ENCODE measurements at regions not wholly inside any gene's neighbourhood (a gene's known extent, or its start where the extent isn't known, plus 50 kb on each side); places are given as distances from the start of the nearest gene placed in this dataset.

DNA sequence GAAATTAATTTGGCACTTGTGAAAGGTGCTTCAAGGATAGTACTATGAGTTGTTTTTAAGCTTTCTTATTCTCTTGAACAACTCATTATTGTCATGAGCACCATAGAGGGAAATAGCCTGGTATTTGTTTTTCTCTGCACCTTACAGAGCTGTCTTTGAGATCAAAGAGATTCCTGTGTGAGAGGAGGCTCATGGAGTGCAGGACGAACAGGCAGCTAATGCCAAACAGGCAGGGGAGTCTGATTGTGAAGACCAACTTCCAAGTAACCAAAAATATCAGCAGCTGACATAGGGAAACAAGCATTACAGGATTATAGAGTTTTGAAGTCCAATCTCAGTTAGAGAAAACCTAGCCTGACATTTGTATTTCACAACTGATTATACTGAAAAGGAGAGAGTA is 110.6 kb upstream of the TENT5A start:
- ChIA-PET POLR2A (no interaction called here), CTCF (no interaction called here)
- H3K4me3 ChIP-seq (ENCODE audit: low read depth, low read length): no peak overlapping the region
- H3K27me3 ChIP-seq (ENCODE audit: control insufficient read depth, insufficient read depth, low read length): no peaks in the 10 kb centered on the region
- DNase-seq (ENCODE audit: low read depth, low spot score): no peak
- no peaks in the 10 kb centered on the region for H3K9me3 ChIP-seq (ENCODE audit: control insufficient read depth, insufficient read depth, low read length)
- TF ChIP-seq, protein P1, sequence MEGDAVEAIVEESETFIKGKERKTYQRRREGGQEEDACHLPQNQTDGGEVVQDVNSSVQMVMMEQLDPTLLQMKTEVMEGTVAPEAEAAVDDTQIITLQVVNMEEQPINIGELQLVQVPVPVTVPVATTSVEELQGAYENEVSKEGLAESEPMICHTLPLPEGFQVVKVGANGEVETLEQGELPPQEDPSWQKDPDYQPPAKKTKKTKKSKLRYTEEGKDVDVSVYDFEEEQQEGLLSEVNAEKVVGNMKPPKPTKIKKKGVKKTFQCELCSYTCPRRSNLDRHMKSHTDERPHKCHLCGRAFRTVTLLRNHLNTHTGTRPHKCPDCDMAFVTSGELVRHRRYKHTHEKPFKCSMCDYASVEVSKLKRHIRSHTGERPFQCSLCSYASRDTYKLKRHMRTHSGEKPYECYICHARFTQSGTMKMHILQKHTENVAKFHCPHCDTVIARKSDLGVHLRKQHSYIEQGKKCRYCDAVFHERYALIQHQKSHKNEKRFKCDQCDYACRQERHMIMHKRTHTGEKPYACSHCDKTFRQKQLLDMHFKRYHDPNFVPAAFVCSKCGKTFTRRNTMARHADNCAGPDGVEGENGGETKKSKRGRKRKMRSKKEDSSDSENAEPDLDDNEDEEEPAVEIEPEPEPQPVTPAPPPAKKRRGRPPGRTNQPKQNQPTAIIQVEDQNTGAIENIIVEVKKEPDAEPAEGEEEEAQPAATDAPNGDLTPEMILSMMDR (IDR thresholded peaks at IDR 0.05; ENCODE audit: low read depth, low read length): no peak
- H3K27ac ChIP-seq (ENCODE audit: low read depth, low read length): no peak overlapping the region

DNA sequence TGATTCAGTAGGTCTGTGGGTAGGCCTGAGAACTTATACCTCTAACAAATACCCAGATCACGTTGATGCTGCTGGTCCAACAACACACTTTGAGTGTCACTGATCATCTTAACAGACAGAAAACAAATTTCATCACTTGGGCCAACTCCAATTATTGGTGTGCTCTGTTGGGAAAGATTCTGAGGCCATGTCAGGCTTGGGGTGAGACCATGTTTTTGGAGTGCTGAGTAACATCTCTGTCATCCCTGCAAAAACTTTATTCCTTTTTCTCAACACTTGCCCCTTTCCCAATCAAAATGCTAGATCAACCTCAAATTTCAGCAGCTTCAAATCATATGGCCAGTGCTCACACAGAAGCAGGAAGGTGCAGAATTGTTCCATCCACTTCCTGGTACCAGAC is 108.8 kb upstream of the TENT5A start:
- Histone ChIP-seq H3K4me3 (ENCODE audit: low read depth, low read length) (no peak overlapping the region), H3K9me3 (ENCODE audit: control insufficient read depth, insufficient read depth, low read length) (no peaks in the 10 kb centered on the region), H3K27ac (ENCODE audit: low read depth, low read length) (no peak overlapping the region), H3K27me3 (ENCODE audit: control insufficient read depth, insufficient read depth, low read length) (no peaks in the 10 kb centered on the region)
- no peak for DNase-seq (ENCODE audit: low read depth, low spot score)
- ChIA-PET CTCF (no interaction called here), POLR2A (no interaction called here)
- TF ChIP-seq, protein P1 (IDR thresholded peaks at IDR 0.05; ENCODE audit: low read depth, low read length): no peak

DNA sequence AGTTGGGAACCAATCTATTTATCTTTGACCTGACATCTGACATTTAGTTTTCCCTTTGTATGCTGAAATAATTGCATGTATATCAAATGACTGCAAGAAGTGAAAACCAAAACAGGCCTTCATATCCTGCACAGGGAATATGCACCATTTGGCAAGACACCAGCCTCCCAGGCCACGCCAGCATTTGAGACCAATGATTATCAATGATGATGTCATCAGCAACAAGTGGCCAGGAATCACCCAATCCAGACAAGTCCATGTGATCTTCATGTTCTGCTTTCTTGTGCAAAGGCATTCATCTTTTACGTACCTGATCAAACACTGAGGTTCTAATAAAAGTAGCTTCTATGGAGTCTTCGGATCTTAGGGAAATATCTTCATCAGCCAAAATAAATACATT is 107.4 kb upstream of the TENT5A start:
- POLR2A ChIA-PET: no interaction called here
- DNase-seq (ENCODE audit: low read depth, low spot score): no peak
- H3K4me3 ChIP-seq (ENCODE audit: low read depth, low read length): no peak overlapping the region
- H3K27me3 ChIP-seq (ENCODE audit: control insufficient read depth, insufficient read depth, low read length): no peaks in the 10 kb centered on the region
- TF ChIP-seq, protein P1 (IDR thresholded peaks at IDR 0.05; ENCODE audit: low read depth, low read length): no peak
- H3K27ac ChIP-seq (ENCODE audit: low read depth, low read length): no peak overlapping the region
- H3K9me3 ChIP-seq (ENCODE audit: control insufficient read depth, insufficient read depth, low read length): no peaks in the 10 kb centered on the region
- CTCF ChIA-PET: no interaction called here

DNA sequence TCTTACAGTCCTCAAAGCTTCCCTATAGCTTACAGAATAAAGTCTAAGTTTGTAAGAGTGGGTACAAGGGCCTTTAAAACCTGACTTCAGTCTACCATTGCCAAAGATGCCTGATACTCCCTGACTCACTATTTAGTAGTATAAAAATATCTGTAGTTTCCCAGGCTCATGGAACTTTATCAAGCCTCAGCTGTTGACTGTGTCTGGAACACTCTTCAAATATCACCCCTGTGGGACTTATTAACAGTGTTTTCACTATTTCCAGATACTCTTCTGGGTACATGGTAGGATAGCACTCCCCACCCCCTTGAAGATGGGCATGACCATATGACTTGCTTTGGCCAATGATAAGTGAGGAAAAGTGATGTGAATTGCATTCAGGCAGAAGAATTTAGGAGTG is 105.3 kb upstream of the TENT5A start:
- no peak for DNase-seq (ENCODE audit: low read depth, low spot score)
- Histone ChIP-seq H3K4me3 (ENCODE audit: low read depth, low read length) (no peak overlapping the region), H3K27ac (ENCODE audit: low read depth, low read length) (no peak overlapping the region), H3K27me3 (ENCODE audit: control insufficient read depth, insufficient read depth, low read length) (no peaks in the 10 kb centered on the region), H3K9me3 (ENCODE audit: control insufficient read depth, insufficient read depth, low read length) (no peaks in the 10 kb centered on the region)
- ChIA-PET CTCF (no interaction called here), POLR2A (no interaction called here)
- TF ChIP-seq, protein P1 (IDR thresholded peaks at IDR 0.05; ENCODE audit: low read depth, low read length): no peak

DNA sequence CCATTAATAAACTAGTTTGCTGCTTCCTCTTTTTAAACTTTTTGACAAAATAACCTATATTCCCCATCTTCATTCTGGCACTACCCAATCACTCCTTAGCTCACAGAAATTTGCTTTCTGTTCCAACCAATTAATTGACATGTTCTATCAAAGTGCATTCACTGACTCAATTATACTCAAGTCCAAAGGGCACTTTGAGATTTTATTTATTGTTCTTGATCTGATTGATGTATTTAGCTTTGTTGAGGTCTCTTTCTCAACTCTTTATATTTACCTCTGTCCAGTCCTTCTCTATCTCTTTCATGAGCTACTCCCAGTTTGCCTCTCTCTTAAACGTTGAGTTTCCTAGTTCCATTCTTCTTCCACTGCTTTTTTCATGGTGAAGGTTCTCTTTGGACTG is 104.4 kb upstream of the TENT5A start:
- no peaks in the 10 kb centered on the region for H3K9me3 ChIP-seq (ENCODE audit: control insufficient read depth, insufficient read depth, low read length)
- H3K27me3 ChIP-seq (ENCODE audit: control insufficient read depth, insufficient read depth, low read length): no peaks in the 10 kb centered on the region
- DNase-seq (ENCODE audit: low read depth, low spot score): no peak
- POLR2A ChIA-PET: no interaction called here
- TF ChIP-seq, protein P1 (IDR thresholded peaks at IDR 0.05; ENCODE audit: low read depth, low read length): no peak
- no peak overlapping the region for H3K27ac ChIP-seq (ENCODE audit: low read depth, low read length)
- CTCF ChIA-PET: no interaction called here
- H3K4me3 ChIP-seq (ENCODE audit: low read depth, low read length): no peak overlapping the region

Data from AG04450 (cell line).